Activated effector memory CD4-positive, alpha-beta T cell treated with anti-CD3 and anti-CD28 coated beads, Interleukin-2, amount 50 U/mL, for 16 hours (primary cell): ENCODE measurements at regions not wholly inside any gene's neighbourhood (a gene's known extent, or its start where the extent isn't known, plus 50 kb on each side); places are given as distances from the start of the nearest gene placed in this dataset.
"Not testable (repeated sequence)": the region's sequence is repeated elsewhere in the genome, so short reads cannot be mapped to it uniquely, and the experiment has no call there.

ENCODE experiments used
- DNase-seq: peaks from one replicate; pipeline ENCODE4 v3.0.0-alpha.2; 2020

DNA sequence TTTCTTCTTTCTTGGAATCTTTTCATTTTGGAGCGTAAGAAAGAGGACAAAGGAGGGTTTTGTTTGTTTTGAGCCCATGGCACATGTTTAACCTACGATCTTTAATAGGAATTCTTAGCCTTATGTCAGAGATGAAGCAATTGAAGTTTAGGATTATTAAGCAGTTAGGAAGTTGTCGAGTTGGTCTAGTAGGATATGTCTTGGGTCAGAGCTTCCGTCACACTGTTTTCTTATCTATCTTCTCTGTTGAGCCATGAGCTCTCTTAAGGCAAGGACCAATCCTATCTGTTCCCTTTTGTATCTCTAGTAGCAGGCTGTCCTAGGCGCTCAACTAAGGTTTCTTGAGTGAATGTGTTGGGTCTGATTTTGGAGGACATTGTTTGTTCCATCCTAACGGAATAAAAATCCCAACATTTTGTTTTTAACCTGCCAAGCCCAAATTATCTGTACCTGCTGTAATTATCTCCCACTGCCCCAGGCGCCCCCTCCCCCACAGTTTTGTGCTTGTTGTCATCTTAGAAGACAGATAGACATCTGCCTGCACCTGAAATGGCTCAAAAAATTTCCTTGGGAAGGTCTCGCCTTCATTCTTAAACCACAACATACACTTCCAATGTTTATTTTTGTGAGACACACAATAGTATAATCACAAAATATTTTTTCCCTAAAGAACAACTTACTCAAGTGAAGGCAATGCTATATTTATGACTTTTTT is 95.3 kb upstream of the GADD45A start:
- DNase-seq = no peak

DNA sequence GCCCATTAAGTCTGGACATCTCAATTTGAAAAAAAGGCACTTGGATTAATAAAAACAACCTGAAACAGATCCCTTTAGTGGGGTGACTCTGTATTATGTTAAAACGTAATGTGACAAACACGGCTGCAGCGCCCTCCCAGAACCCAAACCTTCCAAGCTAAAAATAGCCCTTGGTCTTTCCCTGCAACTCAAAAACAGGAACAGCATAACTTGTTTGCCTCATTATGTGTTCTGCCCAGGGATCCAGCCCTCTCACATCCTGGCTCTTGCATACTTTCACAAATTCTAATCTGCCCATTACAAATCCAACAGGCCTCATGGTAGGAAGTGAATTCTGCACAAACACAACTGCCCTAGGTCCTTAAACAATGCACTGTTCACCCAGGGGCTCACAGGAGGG is 94.7 kb upstream of the GADD45A start:
- DNase-seq = no peak

DNA sequence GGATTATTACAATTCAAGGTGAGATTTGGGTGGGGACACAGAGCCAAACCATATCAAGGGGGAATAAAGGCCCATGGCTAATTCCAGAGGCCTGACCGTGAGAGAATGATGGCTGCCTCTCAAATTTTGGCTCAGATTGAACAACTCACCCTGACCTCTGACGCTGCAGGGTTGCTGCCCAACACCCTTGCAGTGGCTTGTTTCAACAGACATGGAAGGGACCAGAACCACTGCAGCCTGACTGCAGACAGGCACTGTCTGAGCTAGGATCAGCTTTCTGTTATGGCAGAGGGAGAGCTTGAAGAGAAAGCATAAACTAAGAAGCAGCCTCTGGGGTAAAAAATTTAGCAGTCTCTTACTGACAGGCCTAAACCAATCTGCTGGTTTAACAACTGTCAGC is 90.2 kb upstream of the GADD45A start:
- DNase-seq = no peak

DNA sequence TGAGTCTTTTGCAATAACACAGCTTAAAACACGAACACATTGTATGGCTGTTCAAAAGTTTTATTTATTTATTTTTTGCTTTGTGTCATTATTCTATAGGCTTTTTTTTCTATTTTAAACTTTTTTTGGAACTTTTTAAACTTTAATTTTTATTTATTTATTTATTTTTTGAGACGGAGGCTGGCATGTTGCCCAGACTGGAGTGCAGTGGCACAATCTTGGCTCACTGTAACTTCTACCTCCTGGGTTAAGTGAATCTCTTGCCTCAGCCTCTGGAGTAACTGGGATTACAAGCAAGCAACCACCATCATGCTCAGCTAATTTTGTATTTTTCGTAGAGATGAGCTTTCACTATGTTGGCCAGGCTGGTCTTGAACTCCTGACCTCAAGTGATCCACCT is 88.3 kb upstream of the GADD45A start:
- DNase-seq = no peak

DNA sequence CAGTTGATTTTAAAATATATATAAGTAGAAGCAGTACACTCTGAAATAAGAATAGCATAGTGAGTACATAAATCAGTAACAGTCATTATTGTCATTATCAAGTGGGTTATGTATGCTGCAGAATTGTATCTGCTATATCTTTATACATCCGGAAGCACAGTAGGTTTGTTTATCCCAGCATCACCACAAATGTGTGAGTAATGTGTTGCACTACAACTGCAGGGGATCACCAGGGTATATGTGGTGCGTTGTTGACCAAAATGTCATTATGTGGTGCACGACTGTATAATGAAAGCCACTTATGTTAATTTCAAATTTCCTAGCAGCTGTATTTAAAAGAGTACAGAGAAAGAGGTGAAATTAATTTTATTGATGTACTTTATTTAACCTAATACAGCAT is 87.7 kb upstream of the GADD45A start:
- DNase-seq = no peak

DNA sequence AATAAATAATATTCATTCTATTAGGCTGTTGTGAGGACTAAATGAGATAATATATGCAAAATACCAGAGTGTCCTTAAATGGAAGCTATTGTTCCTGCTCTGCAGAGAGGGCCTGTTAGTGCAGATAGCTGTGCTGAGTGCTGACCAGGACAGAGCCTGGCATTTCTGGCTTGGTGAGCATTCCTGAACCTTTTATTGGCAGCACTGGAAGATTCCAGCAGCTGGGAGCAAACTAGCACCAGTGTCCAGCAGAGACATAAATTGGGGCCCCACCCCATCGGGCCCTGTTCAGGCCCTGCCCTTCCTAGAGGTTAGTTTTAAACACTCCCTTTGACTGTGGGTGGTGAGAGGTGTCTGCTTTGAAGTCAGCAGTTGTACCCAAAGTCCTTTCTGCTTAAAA is 85.9 kb upstream of the GADD45A start:
- DNase-seq = no peak

DNA sequence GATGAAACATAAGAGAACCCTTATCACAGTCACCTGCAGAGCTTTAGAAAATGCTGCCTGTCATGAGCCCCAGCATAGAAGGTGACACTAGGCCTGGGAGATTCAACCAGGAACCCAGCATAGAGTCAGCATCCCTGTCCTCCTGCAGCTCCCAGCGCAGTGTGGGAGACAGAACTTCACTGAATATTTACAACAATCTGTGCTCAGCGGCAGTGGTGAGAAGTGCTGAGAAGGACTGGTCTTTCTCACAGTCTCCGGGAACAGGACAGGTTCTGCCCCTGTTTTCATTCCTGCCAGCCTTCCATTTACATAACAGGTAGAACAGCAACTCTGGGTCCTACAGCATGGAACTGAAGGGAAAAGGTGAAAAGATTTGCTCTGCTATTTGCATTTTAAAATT is 83.5 kb upstream of the GADD45A start:
- DNase-seq = no peak

DNA sequence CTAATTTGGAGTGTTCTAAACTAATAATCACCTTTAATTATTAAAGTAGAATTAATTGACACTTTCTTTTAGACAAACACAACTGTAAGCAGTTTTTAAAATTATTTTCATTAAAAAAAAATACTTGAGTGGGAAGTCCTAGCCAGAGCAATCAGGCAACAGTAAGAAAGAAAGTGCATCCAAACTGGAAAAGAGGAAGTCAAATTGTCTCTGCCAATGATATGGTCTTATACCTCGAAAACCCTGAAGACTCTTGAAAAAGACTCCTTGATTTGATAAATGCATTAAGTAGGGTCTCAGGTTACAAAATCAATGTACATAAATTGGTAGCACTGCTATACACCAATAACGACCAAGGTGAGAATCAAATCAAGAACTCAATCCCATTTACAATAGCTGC is 83.0 kb upstream of the GADD45A start:
- no peak for DNase-seq

DNA sequence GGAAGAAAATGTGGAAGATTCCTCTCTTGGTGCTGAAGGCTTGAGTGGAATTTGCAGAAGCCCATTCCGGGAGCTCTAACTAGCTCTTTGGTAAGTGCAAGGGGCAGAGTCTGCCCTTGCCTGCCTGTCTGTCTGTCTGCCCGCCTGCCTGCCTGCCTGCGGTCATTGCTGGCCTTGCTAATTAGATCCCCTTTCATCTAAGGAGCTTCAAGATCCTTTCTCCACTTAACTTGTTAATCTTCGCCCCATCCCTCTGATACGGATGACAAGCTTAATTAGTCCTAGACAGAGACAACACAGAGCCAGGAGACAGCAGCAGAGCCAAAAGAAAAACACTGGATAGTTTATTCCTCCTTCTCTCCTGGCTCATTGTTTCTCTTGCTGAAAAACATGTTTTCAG is 80.2 kb upstream of the GADD45A start:
- DNase-seq = no peak

DNA sequence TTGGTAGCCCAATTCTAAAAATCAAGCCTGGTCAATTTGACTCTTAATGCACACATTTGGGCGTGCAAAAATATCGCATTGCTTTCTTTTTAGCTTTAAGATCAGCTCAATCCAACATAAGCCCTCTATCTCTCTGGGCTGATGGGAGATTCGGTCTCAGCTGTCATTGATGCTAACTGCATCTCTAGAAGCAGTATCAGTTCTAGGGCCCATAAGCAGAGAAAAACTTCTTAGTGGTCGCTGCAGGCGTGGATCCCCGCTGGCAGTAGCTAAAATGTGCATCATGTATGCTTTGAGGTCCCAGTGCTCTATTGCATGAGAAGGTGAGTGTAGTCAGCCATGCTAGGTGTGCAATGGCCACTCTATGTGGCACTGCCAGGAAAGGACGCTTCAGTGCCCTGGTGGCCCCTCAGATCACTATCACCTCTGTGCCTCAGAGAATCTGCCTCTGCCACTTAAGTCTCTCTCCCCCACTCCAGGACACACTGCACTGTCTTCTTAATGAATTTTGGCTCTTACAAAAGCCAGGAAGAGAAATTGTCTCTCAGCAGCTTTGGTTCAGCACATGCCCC is 79.7 kb upstream of the GADD45A start:
- DNase-seq = no peak

DNA sequence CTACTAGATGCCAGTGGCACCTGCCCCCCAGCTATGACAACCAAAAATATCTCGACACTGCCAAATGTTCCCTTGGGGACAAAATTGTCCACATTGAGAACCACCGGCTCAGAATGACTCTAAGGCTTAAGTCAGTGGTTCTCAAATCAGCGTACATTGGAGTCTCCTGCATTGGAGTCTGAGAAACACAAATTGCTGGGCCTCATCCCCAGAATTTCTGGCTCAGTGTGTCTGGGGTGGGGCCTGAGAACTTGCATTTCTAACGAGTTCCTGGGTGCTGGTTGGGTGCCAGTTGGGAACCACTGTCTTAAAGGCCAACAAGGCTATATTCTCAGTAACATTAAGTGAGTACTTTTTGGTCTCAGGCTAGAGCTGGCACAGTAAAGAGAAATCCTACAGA is 77.7 kb upstream of the GADD45A start:
- DNase-seq = no peak

DNA sequence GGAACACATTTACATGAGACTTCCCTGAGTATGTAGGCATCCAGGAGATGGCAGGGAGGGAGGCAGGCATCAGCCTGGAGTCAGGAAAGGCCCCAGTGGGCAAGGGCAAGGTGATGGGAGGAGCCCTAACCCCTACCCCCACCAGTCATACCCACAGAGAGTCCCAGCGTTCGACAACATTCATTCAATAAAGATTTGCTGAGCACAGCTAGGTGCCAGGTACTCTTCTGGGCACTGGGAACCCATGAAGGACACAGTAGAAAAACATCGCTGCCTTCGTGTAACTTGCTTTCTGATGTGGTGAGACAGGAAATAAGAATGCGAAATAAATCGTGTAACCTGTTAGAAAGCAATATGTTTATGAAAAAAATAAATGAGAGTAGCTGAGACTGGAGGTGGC is 77.3 kb upstream of the GADD45A start:
- DNase-seq = no peak

DNA sequence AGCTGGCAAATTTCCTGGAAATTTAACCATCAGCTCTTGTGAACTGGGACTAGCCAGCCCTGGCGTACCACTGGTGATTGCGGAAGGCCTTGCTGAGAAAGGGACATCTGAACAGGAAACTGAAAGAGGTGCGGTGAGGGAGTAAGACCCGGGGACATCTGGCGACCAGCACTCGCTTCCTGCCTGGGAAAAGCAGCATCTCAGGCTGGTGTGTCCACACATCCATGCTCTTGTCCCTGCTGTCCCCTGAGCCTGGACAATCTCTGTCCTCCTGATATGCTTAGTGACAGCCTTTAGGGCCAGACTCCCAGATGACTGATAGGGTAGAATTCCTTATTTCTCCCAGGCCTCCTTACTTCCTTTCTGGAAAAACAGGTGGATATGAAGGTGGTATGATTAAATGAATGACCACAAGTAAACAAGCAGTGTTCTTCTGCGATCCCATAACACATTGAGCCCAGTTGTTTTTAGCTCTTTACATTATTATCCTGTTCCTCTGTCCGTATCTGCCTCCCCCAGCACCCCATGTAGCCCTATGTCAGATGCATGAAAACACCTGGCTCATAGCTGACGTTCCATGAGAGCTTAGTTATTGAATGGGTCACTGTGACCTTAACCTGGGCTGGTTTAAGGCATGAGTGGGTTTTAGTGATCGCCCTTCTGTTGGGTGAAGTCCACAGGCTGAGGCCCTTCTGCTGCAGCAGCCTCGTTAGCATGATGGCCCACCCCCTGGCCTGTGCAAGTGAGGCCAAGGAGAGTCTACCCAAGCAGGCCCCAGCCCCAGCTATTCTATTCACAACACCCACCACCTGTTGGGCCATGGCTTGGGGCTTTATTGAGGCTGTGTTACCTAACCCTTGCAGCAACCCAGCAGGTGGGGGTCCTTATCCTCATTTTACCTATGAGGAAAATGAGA is 76.1 kb upstream of the GADD45A start:
- no peak for DNase-seq

DNA sequence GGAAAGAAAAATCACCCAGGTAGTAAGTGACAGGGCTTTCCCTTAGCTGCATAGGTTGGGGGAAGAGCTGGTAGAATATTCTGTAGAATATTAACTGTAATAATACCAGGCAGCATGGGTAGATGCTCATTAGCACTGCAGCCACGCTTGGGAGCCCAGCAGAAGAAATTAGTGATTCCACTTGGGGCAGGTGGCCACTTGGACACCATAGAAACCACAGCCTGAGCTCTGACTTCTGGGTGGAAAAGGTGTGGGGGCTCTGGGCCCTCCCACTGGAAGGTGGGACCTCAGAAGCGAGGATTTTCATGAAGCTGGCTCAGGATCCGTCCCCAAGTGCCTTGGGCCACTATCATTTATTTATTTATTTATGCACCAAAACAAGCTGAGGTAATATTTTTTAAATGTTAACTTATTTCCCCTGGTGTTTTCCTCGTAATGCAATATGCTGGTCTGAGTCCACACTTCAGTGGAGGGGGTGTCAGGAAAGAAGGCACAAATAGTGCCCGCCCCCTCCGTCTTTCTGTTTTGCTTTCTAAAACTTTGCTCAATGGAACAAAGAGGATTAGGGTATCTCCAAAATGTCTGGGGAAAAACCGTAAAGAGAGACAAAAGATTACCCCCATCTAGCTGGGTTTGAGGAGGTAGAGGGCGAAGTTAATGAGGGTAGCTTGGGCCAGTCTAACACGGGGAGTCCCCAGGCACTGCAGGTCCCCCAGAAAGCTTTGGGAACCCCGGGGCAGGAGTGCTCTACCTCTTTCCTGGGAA is 75.2 kb upstream of the GADD45A start:
- no peak for DNase-seq

DNA sequence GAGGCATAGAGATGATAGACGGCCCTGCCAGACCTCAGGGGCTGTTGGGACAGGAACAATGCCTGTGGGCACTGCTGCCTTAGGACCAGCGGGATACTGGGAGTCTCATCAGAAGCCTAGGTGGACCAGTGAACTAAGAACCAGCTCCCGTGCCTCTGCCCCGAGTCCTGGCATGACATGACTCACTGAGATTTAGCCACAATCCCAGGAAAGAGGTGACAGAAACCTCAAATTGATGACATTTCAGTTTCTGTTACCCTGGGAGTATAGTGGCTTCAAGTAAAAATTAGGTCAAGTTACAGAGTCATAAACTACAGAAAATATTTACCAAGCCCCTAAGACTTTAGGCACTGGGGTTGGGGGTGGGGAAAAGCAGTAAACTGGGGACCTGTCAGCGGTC is 74.6 kb upstream of the GADD45A start:
- DNase-seq = no peak

DNA sequence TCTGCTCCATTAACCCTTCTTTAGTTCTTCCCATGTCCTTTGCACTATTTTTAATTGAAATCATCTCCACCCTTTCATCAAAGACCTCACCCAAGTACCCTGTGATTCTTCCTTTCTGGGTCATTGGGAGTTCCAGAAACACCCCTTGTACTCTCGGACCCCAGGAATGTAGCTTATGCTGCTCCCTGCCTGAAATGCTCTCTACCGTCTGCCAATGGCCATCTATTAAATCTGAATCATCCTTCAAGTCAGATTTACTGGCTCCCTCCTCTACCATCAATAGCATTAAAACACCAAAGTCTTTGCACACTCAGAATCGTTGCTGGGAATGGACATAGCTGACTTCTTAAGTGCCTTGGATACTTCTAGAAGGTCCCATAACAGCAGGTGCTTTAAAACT is 73.2 kb upstream of the GADD45A start:
- DNase-seq = no peak

DNA sequence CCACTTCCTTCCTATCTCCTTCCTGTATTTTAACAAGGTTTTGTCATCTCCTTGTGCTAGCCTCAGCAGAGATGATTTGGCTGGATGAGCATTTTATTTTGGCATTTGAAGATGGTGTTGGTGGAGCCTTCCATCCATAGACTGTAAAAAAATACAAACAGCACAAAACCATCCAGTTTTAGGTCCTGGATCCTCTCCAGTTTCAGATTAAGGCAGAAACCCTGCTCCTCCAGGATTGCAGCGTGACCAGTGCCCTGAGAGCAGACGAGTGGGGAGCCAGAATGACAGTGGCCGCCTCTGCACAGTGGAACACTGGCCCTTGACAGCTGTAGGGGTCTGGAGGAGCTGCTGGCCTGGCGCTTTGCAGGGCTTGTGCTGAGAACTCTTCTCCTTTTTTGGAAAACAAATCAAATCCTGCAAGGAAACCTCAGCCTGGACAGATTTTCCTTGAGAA is 72.2 kb upstream of the GADD45A start:
- no peak for DNase-seq

DNA sequence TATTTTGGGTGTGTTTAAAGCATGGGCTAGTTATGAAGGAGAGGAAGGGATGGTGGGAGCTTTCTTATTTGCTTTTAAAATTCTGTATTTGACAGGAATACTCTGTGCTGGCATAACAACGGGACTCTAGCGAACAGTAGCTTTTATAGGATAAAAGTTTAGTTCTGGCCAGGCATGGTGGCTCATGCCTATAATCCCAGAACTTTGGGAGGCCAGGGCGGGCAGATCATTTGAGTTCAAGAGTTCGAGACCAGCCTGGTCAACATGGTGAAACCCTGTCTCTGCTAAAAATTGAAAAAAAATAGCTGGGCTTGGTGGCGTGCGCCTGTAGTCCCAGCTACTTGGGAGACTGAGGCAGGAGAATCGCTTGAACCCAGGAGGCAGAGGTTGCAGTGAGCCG is 71.5 kb upstream of the GADD45A start:
- DNase-seq = not testable (repeated sequence)

DNA sequence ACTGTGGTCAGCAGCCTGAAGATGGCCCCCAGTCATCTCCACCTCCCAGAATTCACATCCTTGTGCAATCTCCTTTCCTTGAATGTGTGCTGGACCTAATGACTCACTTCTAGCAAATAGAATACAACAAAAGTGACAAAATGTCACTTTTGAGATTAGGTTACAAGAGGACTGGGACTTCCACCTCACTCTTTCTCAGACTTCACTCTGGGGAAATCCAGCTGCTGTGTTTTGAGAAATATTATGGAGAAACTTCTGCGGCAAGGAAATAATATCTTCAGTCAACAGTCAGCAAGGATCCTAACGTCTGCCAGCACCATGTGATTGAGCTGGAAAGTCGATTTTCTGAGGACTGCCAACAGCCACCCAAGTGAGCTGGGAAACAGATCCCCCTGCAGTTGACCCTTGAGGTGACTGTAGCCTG is 70.5 kb upstream of the GADD45A start:
- DNase-seq = no peak

DNA sequence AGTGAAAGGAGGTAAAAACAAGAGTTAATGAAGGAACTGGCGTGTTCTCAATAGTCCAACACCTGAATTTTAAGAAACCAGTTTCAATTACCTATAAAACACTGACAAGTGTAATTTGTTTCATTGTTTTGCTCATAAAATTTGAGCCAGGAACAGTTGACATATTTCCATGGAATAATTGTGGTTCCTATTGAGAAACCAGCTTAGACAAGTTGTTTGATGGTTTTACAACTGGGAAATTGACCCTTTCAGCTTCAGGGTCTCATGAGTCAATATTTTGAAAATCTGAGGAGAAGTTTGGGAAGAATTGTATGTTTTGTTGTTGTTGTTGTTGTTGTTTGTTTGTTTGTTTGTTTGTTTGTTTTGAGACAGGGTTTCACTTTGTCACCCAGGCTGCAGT is 69.1 kb upstream of the GADD45A start:
- no peak for DNase-seq

DNA sequence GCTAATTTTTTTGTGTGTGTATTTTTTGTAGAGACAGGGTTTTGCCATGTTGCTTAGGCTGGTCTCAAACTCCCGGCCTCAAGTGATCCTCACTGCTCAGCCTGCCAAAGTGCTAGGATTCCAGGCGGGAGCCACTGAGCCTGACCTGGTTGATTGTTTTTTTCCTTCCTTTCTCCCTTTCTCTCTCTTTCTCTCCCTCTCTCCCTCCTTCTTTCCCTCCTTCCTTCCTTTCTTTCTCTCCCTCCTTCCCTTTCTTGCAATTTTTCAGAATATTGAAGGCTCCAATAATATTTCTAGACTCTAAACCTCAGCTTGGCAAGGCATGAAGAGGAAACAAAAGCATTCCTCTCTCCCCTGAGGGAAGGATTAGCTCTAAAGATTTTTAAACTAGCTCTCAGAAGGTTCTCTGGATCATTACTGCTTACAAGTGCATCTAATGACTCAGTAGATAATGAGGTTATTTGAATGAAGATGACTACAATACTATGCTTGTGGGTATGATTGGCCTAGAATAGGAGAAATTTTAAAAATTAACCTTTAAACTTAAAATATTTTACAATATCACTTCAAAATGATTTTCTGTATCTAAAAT is 68.5 kb upstream of the GADD45A start:
- DNase-seq = no peak

DNA sequence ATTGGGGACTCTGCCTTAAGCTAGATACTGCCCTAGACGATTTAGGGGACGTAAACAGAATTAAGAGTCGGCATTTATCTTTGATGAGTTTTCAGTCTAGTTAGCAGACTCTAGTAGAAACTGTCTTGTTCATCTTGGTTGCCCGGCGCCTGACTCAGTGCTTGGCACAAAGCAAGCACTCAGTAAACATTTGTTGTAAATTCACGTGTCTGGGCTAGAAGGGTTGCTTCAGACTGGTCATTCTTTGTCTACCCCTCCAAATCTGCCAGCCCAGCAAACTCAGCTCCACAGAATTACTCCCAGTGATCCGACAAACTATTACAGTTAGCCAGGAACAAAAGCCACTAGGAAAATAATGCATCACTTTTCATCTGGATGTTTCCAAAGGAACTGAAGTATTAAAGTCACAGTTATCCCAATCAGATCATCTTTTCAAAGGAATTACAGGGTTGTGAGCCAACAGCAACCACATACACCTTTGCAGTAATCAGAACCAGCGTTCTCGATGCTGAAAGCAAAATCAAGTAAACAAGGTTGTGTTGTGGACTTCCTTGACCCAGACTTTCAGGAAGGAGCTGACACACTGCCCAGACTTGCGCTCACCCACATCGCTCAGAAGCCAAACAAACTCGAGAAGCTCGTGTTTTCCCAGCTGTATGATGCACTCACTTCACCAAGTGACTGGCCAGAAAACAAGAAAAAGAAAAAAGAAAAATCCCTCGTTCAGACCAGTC is 66.5 kb upstream of the GADD45A start:
- no peak for DNase-seq
